ENCODE measurements at regions not wholly inside any gene's neighbourhood (a gene's known extent, or its start where the extent isn't known, plus 50 kb on each side); places are given as distances from the start of the nearest gene placed in this dataset.

GRCh38 chr12:125919856-125920470, 854.7 kb downstream of the AACS start:
- Mint-ChIP-seq H3K4me3 (no peak overlapping the region), H3K27ac (no peak overlapping the region), H3K27me3 (no peaks in the 10 kb centered on the region)

GRCh38 chr12:125922330-125922729, 857.1 kb downstream of the AACS start:
- Mint-ChIP-seq H3K36me3 (no peaks in the 10 kb centered on the region), H3K4me3 (no peak overlapping the region), H3K27ac (no peak overlapping the region)

More at GRCh38 chr12:125919856-125920470, 854.7 kb downstream of the AACS start:
- no peaks in the 10 kb centered on the region for H3K4me1 Mint-ChIP-seq (ENCODE audit: low read depth)
- no peaks in the 10 kb centered on the region for H3K36me3 Mint-ChIP-seq
- no peaks in the 10 kb centered on the region for H3K9me3 Mint-ChIP-seq (ENCODE audit: low read depth)

GRCh38 chr12:125936502-125936901, 871.3 kb downstream of the AACS start:
- Mint-ChIP-seq H3K27me3 (no peaks in the 10 kb centered on the region), H3K27ac (no peak overlapping the region), H3K36me3 (no peaks in the 10 kb centered on the region), H3K9me3 (ENCODE audit: low read depth) (no peaks in the 10 kb centered on the region), H3K4me1 (ENCODE audit: low read depth) (no peaks in the 10 kb centered on the region), H3K4me3 (no peak overlapping the region)

More at GRCh38 chr12:125922330-125922729, 857.1 kb downstream of the AACS start:
- H3K9me3 Mint-ChIP-seq (ENCODE audit: low read depth), result no peaks in the 10 kb centered on the region
- H3K4me1 Mint-ChIP-seq (ENCODE audit: low read depth), result no peaks in the 10 kb centered on the region
- no peaks in the 10 kb centered on the region for H3K27me3 Mint-ChIP-seq

GRCh38 chr12:125944446-125944845, 879.2 kb downstream of the AACS start:
- no peaks in the 10 kb centered on the region for H3K36me3 Mint-ChIP-seq
- H3K27ac Mint-ChIP-seq, result no peak overlapping the region
- no peaks in the 10 kb centered on the region for H3K27me3 Mint-ChIP-seq
- H3K4me3 Mint-ChIP-seq, result no peak overlapping the region
- no peaks in the 10 kb centered on the region for H3K9me3 Mint-ChIP-seq (ENCODE audit: low read depth)
- no peaks in the 10 kb centered on the region for H3K4me1 Mint-ChIP-seq (ENCODE audit: low read depth)

- no peaks in the 10 kb centered on the region for H3K9me3 Mint-ChIP-seq (ENCODE audit: low read depth)
- no peak overlapping the region for H3K27ac Mint-ChIP-seq
- no peaks in the 10 kb centered on the region for H3K4me1 Mint-ChIP-seq (ENCODE audit: low read depth)
- H3K27me3 Mint-ChIP-seq, result no peaks in the 10 kb centered on the region
- no peak overlapping the region for H3K4me3 Mint-ChIP-seq
- no peaks in the 10 kb centered on the region for H3K36me3 Mint-ChIP-seq
These were observed 884.2 kb downstream of the AACS start for GRCh38 chr12:125949471-125949870.

- Mint-ChIP-seq H3K27ac (no peak overlapping the region), H3K9me3 (ENCODE audit: low read depth) (no peaks in the 10 kb centered on the region), H3K27me3 (no peaks in the 10 kb centered on the region), H3K4me3 (no peak overlapping the region), H3K36me3 (no peaks in the 10 kb centered on the region), H3K4me1 (ENCODE audit: low read depth) (no peaks in the 10 kb centered on the region)
These were observed 889.1 kb downstream of the AACS start for GRCh38 chr12:125954362-125954761.

- no peaks in the 10 kb centered on the region for H3K9me3 Mint-ChIP-seq (ENCODE audit: low read depth)
- H3K4me1 Mint-ChIP-seq (ENCODE audit: low read depth), result no peaks in the 10 kb centered on the region
- no peaks in the 10 kb centered on the region for H3K36me3 Mint-ChIP-seq
- no peaks in the 10 kb centered on the region for H3K27me3 Mint-ChIP-seq
- H3K27ac Mint-ChIP-seq, result no peak overlapping the region
- H3K4me3 Mint-ChIP-seq, result no peak overlapping the region
These were observed 891.0 kb downstream of the AACS start for GRCh38 chr12:125956186-125956585.

- Mint-ChIP-seq H3K4me1 (ENCODE audit: low read depth) (no peaks in the 10 kb centered on the region), H3K27ac (no peak overlapping the region), H3K9me3 (ENCODE audit: low read depth) (peaks cover 17% of the 10 kb centered on the region), H3K27me3 (no peaks in the 10 kb centered on the region), H3K36me3 (no peaks in the 10 kb centered on the region), H3K4me3 (no peak overlapping the region)
These were observed 901.4 kb downstream of the AACS start for GRCh38 chr12:125966641-125967040.

GRCh38 chr12:125968413-125968812, 903.2 kb downstream of the AACS start:
- no peaks in the 10 kb centered on the region for H3K27me3 Mint-ChIP-seq
- H3K27ac Mint-ChIP-seq, result no peak overlapping the region
- H3K4me3 Mint-ChIP-seq, result no peak overlapping the region
- H3K36me3 Mint-ChIP-seq, result no peaks in the 10 kb centered on the region
- no peaks in the 10 kb centered on the region for H3K4me1 Mint-ChIP-seq (ENCODE audit: low read depth)
- peaks cover 17% of the 10 kb centered on the region for H3K9me3 Mint-ChIP-seq (ENCODE audit: low read depth)

- H3K36me3 Mint-ChIP-seq, result no peaks in the 10 kb centered on the region
- H3K4me1 Mint-ChIP-seq (ENCODE audit: low read depth), result no peaks in the 10 kb centered on the region
- H3K27me3 Mint-ChIP-seq, result no peaks in the 10 kb centered on the region
- peaks cover 11% of the 10 kb centered on the region for H3K9me3 Mint-ChIP-seq (ENCODE audit: low read depth)
- no peak overlapping the region for H3K4me3 Mint-ChIP-seq
- no peak overlapping the region for H3K27ac Mint-ChIP-seq
These were observed 906.7 kb downstream of the AACS start for GRCh38 chr12:125971981-125972380.

- Mint-ChIP-seq H3K4me1 (ENCODE audit: low read depth) (no peaks in the 10 kb centered on the region), H3K27ac (no peak overlapping the region), H3K4me3 (no peak overlapping the region), H3K9me3 (ENCODE audit: low read depth) (peaks cover 4% of the 10 kb centered on the region), H3K36me3 (no peaks in the 10 kb centered on the region), H3K27me3 (peaks cover 5% of the 10 kb centered on the region)
These were observed 913.1 kb downstream of the AACS start for GRCh38 chr12:125978286-125978685.

- Mint-ChIP-seq H3K9me3 (ENCODE audit: low read depth) (no peaks in the 10 kb centered on the region), H3K27ac (no peak overlapping the region), H3K27me3 (peaks cover 9% of the 10 kb centered on the region), H3K36me3 (no peaks in the 10 kb centered on the region), H3K4me1 (ENCODE audit: low read depth) (peaks cover 4% of the 10 kb centered on the region), H3K4me3 (no peak overlapping the region)
These were observed 916.5 kb downstream of the AACS start for GRCh38 chr12:125981610-125982253.

GRCh38 chr12:125983094-125983783, 918.0 kb downstream of the AACS start:
- Mint-ChIP-seq H3K4me3 (no peak overlapping the region), H3K9me3 (ENCODE audit: low read depth) (no peaks in the 10 kb centered on the region), H3K4me1 (ENCODE audit: low read depth) (peaks cover 4% of the 10 kb centered on the region), H3K27me3 (peaks cover 12% of the 10 kb centered on the region), H3K27ac (no peak overlapping the region), H3K36me3 (no peaks in the 10 kb centered on the region)

- Mint-ChIP-seq H3K4me1 (ENCODE audit: low read depth) (peaks cover 4% of the 10 kb centered on the region), H3K4me3 (no peak overlapping the region), H3K36me3 (no peaks in the 10 kb centered on the region), H3K27ac (no peak overlapping the region), H3K27me3 (peaks cover 12% of the 10 kb centered on the region), H3K9me3 (ENCODE audit: low read depth) (no peaks in the 10 kb centered on the region)
These were observed 918.7 kb downstream of the AACS start for GRCh38 chr12:125983784-125984500.

- H3K36me3 Mint-ChIP-seq, result no peaks in the 10 kb centered on the region
- no peaks in the 10 kb centered on the region for H3K9me3 Mint-ChIP-seq (ENCODE audit: low read depth)
- H3K4me1 Mint-ChIP-seq (ENCODE audit: low read depth), result peaks cover 2% of the 10 kb centered on the region
- H3K27ac Mint-ChIP-seq, result no peak overlapping the region
- H3K4me3 Mint-ChIP-seq, result no peak overlapping the region
- peaks cover 7% of the 10 kb centered on the region for H3K27me3 Mint-ChIP-seq
These were observed 923.3 kb downstream of the AACS start for GRCh38 chr12:125988545-125988944.
